Epidermal melanocyte (primary cell): ENCODE measurements at regions not wholly inside any gene's neighbourhood (a gene's known extent, or its start where the extent isn't known, plus 50 kb on each side); places are given as distances from the start of the nearest gene placed in this dataset.
A peak's percentile ranks its signal among the peaks of the same experiment; 100 is the strongest.

Experiments
- DNase-seq: peaks from one replicate; pipeline ENCODE4 v3.0.0; 2011; ENCODE audit warnings: low spot score; ENCODE audit not compliant: insufficient read length

DNA sequence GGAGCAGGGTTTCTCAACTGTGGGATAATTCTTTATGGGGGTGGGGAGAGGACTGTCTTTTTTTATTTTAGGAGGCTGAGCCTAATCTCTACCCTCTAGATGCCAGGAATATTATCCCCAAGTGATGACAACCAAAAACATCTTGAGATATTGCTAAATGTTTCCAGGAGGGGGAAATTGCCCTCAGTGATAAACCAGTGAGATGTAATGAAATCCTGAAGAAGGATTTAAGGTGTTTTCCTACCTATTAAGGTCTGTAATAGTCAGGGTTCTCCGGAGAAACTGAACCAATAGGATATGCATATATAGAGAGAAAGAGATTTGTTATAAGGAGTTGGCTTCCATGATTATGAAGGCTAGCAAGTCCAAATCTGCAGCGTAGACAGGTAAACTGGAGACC, 208.3 kb upstream of the MIR17HG start:
- DNase-seq = no peak

DNA sequence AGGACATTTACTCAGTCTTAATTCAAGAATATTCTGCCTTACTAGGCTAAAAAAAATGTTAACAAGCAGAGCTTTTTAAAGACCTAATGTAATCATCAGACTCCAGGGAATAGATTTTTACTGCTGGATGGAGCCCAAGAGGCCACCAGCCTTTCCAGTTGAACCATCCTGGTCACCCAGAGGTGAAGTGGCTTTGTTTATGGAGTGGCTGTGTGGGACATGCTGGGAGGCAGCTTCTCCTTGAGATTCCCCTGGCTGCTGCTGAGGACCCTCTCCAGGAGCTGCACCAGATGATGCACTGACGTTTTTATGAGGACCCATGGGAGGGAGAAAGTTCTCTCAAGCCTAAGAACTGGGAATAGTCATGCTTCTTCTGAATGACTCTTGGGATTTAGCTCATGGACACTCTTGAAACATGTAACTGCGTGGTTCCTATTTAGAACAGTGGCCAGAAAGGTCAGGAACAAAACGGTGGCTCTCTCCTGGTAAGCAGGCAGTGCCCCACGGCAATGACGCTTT, 205.9 kb upstream of the MIR17HG start:
- DNase-seq = no peak

DNA sequence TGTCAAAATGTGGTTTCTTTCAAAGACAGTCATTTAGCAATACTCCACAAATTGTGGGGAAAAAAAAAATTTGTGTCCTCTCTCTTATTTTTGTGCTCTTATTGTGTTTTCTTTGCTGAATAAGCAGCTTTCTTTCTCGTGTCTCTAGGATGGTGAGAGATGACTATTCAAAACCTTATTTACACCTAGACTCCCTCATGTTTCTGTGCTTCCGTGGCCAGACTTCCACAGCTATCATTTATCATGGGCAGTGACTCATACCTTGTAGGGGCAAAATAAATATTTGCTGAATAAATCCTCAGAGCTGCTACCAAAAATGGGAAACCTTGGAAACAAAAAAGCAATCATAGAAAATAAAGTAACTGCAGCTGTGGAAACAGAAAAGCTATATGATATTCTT, 204.9 kb upstream of the MIR17HG start:
- no peak for DNase-seq

DNA sequence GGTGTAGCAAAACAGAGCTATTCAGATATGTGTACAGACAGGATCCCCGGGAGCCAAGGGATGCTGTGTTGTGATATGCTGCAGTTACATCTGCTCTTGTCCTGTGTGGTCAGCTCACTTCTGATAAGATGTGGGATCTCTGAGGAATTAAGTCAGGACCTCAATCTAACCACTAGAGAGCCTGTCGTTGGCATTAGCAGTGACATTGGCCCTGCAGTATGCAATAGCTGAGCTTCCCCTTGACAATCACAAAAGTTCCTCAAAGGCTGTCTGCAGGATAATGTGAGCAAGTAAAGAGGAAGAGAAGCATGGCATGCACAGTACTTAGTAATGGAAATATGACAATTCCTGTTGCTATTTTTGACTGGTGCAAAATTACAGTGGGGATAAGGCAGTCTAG, 203.4 kb upstream of the MIR17HG start:
- no peak for DNase-seq

DNA sequence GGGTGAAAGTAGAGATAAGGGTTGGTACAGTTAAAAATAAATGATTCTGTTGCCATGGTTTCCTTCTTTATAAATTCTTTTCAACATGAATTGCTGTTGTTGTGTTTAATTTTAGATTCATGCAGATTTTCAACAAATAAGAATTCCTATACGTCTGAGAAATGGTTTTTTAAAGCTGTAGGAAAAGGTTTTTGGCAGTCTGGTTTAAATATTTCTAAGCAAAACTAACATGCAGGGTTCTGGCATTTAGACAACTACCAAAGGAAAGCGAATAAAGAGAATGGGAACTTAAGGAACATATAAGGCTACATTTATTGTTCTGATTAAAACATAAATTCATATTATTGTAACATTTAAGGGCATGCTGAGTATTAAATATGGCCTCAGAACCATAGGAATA, 203.0 kb upstream of the MIR17HG start:
- DNase-seq = no peak

DNA sequence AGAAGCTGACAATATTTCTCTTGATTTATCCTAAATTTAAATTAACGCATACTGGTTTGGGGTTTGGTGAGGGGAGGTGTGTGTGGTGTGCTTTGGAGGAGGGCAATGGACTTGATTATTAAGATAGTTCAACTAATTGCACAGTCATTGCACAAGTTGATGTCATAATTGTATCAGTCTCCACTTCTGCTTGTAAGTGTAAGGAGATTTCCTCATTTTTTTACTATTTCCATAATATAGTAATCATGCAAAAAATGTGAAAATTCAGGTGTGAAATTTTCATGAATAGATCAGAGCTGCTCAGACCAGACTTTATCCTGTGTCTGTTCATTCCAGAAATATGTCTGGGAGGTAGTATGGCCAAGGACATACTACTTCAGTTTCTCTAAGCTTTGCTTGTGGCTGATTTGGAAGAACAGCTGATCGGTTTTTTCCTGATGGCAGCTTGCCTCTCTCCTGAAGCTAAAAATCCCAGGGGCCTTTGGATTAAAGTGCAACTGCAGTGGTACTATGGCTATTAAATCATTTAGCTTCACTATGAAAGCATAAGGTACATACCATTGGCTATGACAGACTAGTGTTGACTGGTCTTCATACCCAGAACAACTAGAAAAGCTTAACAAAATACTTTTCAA, 201.8 kb upstream of the MIR17HG start:
- DNase-seq = no peak

DNA sequence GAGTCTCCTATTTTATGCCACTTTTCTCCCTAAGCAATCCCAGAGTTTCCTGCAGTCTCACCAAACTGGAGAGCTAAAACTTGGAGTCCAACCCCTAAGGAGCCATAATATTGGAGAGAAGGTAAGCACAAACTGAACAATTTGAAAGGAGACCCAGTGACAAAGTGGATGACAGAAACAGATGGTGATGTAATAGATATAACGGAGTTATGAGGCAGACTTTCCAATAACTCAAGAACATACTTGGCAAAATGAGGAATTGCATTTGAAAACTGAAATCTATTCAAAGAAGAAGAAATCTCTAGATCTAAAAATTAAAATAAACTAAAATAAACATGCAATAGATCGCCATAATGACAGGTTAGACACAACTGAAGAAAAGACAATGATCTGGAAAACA, 200.9 kb upstream of the MIR17HG start:
- DNase-seq = no peak

DNA sequence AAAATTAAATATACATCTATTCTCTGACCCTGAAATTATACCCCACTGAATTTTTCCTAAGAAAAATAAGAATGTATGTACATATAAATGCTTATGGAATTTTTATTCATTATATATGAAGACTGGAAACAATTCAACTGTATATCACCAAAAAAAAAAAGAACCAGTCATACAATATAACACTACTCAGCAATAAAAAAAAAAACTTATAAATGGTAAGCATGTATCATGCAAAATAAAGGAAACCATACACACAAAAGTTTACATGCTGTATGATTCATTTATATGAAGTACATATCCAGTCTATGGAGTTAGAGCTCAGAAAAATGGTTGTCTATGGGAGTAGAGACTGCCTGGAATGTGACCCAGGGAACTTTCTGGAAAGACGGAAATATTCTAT, 199.4 kb upstream of the MIR17HG start:
- no peak for DNase-seq

DNA sequence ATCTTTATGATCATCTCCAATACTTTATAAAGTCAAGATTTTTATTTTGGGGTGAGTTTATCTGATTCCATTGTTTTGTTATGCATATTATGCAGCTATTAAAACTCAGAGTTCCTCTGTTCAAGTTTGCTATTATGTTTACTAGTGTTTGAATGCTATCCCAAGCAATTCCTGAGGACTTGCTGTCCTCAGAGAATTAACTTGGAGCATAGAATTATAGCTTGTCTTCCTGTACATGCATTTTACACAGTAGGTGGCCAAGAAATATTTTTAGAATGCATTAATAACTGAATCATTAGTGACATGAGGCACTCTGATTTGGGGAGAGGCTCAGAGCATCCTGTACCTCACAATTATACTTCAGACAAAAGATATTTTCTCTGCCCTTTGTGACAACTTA, 195.6 kb upstream of the MIR17HG start:
- no peak for DNase-seq

DNA sequence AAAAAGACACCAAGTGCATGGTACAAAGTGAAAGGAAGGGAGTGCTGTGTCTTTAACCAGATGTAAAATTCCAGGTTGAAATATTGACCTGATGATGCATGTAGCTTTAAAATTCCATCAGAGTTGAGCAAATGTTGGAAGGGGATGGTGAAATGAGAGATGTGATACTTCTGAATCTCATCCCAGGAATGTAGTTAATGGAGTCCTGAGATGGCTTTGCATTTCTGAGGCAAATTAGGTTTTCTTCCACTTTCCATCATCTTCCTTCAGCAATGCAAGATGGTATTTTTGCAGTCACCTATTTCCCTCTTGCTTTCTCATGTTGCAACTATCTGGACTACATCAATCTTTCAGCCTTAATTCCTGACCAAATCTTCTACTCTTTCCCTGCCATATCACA, 194.1 kb upstream of the MIR17HG start:
- DNase-seq = peak; percentile 21

DNA sequence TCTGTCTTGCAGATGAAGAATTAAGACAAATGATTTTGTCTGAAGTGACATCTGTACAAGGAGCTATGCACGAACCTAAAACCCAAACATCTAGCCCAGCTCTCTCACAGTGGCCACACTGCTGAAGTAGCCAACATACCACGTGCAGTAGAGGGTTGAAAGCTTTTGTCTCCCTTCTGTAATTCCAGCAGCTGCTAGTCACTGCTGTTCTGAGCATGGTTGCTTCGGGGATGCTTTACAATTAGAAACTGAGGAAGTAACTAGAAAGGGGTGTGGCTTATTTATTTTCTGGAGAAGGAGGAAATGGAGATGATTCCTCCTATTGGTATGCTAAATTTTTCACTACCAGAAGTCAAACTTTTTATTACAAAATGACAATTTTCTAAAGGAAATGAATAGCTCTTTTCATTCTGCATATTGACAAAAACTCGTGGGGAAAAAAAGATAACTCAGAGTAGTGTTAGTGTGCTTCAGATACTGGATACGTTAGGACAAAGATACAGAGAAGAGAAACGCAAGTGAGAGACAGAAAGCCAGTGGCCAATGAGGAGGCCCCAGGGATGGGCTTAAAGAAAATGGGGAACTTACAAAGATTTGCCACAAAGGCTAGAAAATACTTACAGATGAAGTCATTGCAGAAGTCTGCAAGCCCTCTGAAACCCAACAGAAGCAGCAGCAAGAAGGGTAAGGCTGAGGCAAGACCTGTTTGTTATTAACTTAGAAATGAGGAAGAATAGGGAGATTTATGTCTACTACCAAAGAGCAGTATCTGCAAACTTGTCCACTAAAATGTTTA, 192.7 kb upstream of the MIR17HG start:
- DNase-seq = no peak

DNA sequence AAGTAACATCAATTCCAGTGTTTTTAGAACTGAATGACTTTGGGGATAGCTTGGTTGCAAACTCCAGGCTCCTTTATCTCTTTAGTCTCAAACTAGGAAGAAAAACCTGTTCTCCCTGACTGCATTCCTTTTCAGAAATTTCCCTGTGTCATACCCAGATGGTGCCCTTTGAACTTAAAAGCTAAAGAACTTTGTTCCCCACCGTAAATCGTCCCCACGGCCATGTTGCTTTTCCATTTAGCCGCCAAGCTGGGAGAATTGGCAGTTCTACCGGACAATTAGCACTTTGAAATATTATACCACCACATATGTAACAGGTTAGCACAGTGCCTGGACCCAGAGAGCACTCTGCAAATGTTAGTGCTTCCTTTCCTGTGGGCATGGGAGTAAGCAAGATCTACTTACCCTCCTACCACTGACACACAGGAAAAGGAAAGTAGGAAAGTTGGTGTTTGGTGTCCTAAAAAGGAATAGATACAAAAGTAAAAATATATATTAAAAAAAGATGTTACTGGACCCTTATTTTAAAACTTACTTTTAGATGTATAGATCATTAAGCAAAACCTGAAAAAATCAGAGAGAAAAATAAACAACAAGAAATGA, 191.9 kb upstream of the MIR17HG start:
- no peak for DNase-seq

DNA sequence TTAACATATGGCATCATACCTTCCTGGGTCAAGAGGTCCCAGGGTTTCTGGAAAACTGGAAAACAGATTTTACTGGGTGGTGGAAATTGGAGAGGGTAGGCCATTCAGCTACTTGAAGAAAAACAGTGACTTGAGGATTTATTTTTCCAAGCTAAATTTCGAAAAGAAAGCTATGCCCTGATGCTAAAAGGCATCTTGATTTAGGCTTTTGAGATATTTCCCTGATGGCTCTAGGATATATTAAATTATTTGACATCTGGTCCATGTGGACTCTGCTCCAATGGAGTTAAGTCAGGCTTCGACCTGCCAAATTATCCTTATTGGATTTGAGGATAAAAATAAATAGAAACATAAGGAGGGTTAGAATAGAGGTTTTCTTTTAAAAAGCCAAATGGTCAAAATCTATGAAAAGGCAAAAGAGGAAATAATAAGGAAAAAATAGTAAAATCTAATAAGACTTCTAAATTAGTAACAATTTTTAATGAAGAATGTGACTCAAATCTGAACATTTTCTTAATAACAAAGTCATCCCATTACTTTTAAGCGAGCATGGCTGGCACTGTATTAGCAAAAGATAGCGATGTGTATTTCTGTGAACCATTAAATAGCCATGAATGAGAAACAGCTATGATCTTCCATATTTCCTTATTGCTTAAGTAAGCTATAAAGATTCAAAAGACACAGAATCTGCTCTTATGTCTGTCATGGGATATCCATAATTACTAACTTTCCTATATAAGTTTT, 190.0 kb upstream of the MIR17HG start:
- no peak for DNase-seq

DNA sequence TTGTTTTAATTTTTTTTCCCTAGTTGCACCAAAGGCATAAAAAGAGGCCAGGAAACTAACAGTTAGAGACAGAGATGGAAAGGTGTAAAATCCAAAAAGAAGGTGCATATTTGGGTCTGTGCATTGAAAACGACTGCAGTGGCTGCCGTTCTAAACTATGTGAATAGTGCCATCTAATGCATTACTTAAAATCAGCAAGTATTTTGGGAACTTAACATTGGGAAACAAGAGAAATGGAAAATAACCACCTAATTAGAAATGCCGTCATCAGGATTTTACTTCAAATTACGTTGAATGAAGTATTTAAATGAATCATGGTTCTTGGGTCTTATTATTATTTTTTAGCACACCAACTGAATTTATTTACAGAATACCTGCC, 189.5 kb upstream of the MIR17HG start:
- no peak for DNase-seq

DNA sequence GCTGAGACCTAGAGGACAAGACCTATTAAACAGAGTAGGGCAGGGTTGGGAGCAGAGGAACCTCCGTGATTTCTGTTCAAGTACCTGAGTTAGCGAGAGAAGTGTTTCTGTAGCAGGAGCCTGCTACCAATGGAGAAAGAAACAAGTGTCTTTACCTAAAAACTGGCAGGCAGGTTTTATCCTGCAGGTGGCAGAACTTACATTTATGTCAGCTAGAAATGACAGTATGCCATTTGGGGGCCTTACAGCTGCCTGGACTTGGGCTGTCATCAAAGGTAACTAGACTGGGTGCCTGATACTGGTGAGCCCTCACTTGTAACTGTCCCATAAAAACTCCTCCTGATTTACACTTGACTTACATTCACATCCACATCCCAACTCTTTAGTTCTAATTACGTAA, 185.3 kb upstream of the MIR17HG start:
- DNase-seq = no peak

DNA sequence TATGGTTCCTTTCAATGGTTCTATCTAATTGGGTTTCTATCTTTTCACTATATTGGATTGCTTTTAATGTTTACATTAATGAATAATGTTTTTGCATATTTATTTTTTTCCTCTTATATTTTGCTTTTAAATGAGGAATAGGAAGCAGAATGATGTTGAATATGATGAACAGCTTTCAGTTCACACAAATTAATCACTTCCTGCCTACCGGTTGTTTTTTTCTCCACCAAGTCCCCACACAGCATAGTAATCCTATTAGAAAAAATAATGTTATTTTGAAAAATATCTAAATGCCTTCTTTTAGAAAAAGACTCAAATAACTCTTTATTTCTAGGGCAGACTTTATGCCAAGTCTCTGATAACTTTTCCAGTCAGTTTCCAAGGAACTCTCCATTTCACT, 184.9 kb upstream of the MIR17HG start:
- DNase-seq = no peak

DNA sequence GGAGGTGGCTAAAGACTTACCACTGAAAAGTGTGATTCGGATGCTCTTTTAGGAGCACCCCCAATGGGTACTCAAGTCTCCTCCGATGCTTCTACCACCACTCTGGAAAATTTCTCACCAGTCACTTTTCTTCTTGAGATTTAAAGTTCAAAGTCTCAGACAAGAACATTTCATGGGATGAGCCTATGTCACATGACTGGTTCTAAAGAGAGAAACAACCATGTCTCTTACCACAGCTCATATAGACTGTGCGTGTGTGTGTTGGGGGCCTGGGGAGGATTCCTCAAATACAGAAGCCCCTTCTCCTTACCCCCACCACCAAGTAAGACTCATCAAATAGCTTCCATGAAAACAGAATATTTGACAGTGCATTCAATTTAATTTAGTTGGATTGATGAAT, 181.7 kb upstream of the MIR17HG start:
- DNase-seq = no peak

DNA sequence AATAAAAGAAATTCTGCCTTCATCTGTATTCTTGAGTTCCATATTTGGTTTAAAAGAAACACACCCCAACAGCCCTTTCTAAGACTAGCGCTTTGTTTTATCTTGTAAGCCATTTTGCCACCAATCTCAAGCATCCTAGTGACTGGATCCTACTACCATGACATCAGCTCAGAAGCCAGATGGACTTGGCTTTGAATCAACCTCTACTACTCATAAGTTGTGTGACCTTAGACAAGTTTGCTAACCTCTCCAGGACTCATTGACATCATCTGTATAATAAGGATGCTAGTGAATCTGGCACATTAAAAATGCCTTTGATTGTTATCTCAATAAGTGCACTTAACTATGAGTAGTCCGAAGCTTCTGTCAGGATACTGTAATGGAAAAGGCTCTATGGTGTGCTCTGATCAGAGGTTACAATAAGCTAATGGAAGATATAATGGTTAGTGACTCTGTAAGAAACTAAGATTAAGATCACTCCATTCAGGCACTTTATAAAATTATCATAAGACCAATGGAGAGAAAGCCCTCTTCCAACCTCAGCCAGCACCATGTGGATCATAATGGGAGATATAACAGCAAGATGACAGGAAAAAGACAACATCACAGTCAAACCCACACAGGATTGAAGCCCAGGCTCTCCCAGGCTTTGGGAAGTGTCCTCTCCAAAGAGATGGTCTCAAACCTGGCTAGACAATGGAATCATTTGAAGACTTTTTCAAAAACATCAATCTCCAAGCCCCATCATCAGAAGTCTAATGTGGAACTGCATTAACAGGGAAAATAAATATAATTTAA, 180.6 kb upstream of the MIR17HG start:
- DNase-seq = no peak

DNA sequence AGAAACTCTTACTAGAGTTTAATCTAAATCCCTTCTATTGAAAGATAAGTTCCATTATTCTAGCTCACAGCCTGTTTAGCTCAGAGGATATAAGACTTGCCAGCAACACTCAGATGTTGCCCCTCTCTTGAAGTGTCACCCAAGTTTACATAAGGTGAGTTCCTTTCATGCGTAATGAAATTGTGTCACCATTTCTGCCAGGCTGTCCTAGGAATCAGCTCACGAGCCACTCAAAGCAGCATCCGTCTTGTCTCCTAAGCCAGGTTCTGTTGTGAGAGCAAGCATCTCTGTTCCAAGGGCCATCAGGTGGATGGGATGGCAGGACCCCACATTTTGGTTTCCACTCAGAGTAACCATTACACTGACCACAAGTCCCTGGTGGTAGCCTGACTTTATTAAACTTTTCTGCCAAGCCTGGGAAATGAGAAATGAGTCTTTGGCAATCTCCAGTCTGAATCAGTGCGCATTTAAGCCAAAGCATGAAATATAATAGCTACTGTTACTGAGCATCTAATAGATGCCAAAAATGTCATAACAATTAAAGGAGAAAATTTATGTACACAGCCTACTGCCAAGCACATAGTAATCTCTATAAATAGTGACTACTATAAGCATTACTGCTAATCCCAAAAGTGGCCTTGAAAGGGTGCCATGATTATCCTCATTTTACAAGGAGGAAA, 179.6 kb upstream of the MIR17HG start:
- DNase-seq = no peak

DNA sequence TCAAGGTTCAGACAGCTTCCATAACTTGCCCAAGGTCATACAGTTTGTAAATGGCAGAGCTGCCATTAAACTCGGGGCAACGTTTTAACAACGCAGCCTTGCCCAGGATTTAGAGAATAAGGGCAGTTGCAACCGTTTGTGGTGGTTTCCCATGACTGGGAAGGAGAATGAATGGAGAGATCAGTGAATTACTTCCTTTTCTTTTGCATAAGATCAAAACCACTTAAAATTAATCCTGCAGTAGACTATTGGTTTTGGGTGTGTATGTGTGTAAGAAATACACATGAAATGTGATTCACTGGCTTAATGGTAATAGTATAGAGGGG, 179.1 kb upstream of the MIR17HG start:
- no peak for DNase-seq
